ENCODE measurements at regions not wholly inside any gene's neighbourhood (a gene's known extent, or its start where the extent isn't known, plus 50 kb on each side); places are given as distances from the start of the nearest gene placed in this dataset.
"Not testable (repeated sequence)": the region's sequence is repeated elsewhere in the genome, so short reads cannot be mapped to it uniquely, and the experiment has no call there.

- intact Hi-C loops (cut with DNase I); DNase-seq (ENCODE audit: low spot score): not testable (repeated sequence)
Measured at GRCh38 chr5:126296121-126296520, 127.1 kb upstream of the GRAMD2B start.

DNA sequence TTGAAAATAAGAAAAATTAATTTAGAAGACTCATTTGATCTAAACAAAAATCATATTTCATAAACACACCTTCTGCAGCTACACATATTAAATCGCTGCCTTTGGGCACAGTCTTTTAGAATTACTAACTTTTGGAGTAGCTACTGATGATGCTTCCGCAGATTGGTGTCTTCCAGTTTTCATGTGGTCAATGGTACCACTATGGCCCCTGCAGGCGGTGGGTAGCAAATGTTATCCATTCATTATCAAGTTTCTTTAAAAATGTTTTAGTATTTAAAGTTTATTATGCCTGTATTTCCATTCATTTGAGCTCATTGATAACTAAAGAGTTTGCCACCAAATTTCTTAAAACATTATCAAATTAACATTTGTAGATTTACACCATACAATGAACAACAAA lies 122.9 kb upstream of the GRAMD2B start:
- no peak for DNase-seq (ENCODE audit: low spot score)
- intact Hi-C loops (cut with DNase I), result no loop called here

DNA sequence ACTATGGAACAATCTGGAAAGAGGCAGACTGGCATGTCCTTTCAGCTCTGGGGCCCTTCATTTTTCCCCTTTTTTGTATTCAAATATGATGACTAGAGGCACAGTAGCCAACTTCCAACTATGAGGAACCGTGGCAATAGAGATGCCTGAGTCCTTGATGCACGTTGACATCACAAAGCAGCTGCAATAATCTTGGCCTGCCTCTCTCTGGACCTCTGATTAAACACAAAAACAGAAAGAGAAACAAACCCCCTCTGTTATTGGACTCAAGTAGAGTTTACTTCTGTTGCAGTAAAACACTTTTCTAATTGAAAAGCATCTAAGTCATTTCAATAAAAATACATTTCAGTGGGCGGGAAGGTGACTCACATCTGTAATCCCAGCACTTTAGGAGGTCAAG lies 122.2 kb upstream of the GRAMD2B start:
- intact Hi-C loops (cut with DNase I), result no loop called here
- DNase-seq (ENCODE audit: low spot score), result no peak

DNA sequence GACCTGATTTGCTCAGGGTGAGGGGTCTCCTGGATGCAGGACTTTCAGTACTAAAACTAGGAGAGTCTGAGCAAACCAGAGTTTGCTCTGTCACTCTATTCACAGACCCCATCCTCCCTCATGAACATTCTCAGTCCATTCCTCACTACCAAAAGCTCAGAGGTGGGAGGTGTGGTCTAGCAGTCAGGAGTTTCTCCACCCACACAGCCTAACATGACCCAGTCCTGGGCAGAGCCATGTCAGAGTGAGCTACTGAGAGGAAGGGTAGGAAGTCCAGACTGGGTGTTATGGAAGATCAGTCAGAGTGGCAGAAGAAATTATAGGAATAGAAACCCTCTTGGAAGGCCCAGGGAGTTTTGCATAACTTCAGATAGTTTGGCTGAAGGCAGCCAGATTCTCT lies 113.3 kb upstream of the GRAMD2B start:
- DNase-seq (ENCODE audit: low spot score), result no peak
- intact Hi-C loops (cut with DNase I), result loop anchor here (10.0 kb wide), 1 partner anchor 205 kb away; no protein-coding TSS in a partner anchor

GRCh38 chr5:126311766-126312165 lies 111.4 kb upstream of the GRAMD2B start:
- intact Hi-C loops (cut with DNase I), result loop anchor here (10.0 kb wide), 1 partner anchor 207 kb away; no protein-coding TSS in a partner anchor
- no peak for DNase-seq (ENCODE audit: low spot score)

DNA sequence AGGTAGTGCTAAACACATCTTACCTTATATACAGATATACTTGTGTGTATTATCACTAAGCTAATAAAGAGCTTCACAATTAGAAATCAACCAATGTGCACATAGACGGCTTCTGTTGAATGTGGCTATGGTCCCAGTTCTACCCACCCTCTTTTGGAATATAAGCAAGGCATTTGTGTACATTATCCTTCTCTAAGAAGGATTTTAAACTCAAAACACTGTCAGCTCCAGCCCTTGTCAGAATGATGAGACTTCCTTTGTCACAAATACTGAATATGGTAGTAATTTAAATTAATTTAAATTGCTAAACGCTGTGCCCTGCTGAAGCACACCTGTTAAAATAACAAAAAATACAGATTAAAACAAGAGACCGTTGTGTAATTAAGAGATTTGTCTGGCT lies 107.9 kb upstream of the GRAMD2B start:
- intact Hi-C loops (cut with DNase I), result loop anchor here (10.0 kb wide), 1 partner anchor 211 kb away; no protein-coding TSS in a partner anchor
- no peak for DNase-seq (ENCODE audit: low spot score)

GRCh38 chr5:126332326-126332725 lies 90.9 kb upstream of the GRAMD2B start:
- intact Hi-C loops (cut with DNase I), result no loop called here
- DNase-seq (ENCODE audit: low spot score), result no peak

- DNase-seq (ENCODE audit: low spot score), result no peak
- intact Hi-C loops (cut with DNase I), result no loop called here
Measured at GRCh38 chr5:126334760-126335159, 88.4 kb upstream of the GRAMD2B start.

- intact Hi-C loops (cut with DNase I), result no loop called here
- no peak for DNase-seq (ENCODE audit: low spot score)
Measured at GRCh38 chr5:126335886-126336285, 87.3 kb upstream of the GRAMD2B start.

DNA sequence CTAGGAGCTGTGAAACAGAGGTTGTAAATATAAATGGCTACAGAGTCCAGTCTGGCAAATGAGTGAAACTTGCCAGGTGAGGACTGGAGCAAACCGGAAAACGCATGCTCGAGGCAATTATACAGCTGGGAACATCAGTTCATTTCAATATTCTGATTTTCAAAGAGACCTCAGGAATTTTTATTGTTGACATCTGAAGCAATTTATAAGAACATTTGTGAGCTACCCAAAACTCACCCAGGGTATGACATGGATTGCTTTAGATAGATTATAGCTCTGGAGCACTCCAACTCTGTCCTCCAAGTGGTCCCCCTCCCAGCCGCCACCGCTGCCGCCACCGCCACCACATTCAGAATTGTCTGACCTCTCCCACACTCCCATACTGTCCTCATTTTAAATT lies 84.6 kb upstream of the GRAMD2B start:
- DNase-seq (ENCODE audit: low spot score), result no peak
- intact Hi-C loops (cut with DNase I), result loop anchor here (2.0 kb wide), 1 partner anchor 256 kb away; the partner anchor contains the start of gene ALDH7A1

DNA sequence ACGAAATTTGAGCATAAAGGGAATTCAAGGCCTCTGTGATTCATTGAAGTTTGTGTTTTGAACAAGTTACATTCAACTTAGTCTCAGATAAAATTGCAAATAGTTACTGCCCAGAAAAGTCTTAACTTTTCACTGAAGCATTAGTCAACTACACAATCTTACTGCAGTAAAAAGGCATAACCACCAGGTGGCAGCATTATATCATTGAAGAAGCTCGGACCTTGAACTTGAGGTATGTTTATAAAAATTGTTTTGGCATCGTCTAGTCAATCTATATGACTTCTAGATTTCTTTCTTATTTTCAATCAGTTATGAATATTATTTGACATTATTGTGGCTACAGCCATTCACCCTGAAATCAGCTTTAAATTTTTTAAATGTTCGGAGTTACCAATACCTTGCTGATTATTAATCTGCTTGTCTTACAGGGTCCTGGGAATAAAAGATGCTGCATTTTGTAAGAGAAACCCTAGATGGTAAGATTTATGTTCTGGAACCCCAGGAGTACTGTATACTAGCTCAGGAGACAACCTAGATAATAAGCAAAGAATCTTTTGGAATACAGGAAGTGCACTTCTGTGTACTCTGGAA lies 83.9 kb upstream of the GRAMD2B start:
- no peak for DNase-seq (ENCODE audit: low spot score)
- intact Hi-C loops (cut with DNase I), result loop anchor here (2.0 kb wide), 1 partner anchor 255 kb away; the partner anchor contains the start of gene ALDH7A1

- no peak for DNase-seq (ENCODE audit: low spot score)
- intact Hi-C loops (cut with DNase I), result no loop called here
Measured at GRCh38 chr5:126341906-126342630, 81.1 kb upstream of the GRAMD2B start.

DNA sequence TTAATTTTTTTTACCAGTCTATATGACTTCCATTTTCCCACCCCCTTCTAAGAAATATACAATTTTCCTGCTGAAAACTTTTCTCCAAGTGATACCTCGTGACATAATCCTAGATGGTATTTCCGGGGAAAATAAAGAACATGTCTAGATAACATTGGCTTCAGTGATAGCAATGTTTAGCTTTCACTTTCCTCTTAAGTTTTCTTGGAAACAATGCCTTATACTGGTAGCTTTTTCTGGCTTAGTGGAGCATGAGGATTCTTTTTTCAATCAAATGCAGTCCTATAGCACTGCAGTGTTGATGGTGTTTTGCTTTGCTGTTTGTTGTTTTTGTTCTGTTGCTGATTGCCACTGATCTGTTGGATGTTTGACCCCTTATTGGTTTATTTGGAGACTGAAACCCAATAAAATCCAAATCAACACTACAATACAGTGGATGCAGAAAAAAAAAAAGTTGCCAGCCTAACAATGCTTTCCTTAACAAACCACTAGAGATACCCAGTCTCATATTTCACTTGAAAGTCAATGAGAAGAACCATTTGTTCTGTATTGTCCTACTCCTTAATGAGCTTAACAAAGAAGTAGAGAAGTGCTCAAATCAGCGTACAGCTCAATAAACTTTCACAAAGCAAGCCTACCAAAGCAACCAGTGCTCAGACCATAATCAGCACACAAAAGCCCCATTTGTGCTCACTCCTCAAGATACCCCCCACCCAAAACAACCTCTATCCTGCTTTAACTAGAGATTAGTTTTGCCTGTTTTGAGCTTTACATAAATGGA lies 74.2 kb upstream of the GRAMD2B start:
- no peak for DNase-seq (ENCODE audit: low spot score)
- intact Hi-C loops (cut with DNase I), result no loop called here

DNA sequence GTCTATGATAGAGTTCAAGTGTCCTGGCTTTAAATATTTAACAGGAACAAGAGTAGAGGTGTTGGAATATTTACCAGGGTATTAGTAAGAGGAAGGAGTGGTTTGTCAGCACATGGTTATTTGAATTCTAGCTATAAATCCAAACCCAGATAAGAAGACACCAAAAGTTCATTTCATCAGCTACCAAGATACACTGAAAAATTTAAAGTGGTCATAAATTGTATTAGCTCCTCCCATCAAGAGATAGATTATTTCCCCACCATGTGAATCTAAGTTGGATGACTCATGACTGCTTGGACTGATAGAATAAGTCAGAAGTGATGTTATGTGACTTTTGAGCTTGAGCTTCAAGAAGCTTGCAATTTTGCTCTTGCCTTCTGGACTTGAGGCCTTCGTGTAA lies 72.1 kb upstream of the GRAMD2B start:
- DNase-seq (ENCODE audit: low spot score), result no peak
- intact Hi-C loops (cut with DNase I), result loop anchor here (5.0 kb wide), 2 partner anchors 71 to 141 kb away; partner anchors contain the start of gene GRAMD2B

DNA sequence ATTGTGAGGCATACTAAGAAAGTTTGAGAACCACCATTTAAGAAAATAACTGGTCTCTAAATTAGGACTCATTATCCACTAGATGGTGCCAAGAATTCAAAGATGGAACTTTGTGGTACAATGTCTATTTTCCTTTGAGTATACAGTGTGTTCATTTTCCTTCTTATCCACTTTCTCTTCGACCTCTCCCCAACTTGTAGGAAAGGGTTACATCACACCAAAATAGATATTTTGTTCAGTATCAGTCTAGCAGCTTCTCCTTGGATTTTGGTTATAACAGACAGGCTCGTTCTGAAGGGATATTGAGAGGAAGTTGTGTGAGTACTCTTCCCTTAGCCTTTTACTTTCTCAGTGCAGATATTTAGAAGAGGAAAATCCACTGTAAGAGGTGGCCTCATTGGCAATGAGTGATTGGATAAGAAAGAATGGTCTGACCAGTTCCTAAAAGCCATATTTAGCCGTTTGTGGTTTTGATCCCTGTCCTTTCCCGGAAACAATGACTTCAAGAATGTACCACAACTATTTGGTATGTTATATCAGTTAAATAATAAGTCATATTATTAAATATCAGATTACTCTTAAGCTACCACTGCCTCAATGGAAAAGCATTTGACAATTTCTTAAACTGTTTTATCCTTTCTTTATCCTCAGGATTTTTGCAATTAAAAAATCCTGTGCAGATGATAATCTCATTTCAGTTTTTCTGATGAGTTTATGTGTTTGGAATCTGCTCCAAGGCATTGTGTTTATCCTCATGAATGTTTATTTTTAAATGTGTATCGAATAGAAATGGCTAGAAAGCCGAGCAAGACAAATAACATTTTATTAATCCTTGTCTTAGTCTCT lies 69.0 kb upstream of the GRAMD2B start:
- no peak for DNase-seq (ENCODE audit: low spot score)
- intact Hi-C loops (cut with DNase I), result loop anchor here (1.0 to 5.0 kb wide), 3 partner anchors 68 to 185 kb away; partner anchors contain the start of gene GRAMD2B

GRCh38 chr5:126354858-126355731 lies 68.1 kb upstream of the GRAMD2B start:
- intact Hi-C loops (cut with DNase I), result loop anchor here (1.0 to 5.0 kb wide), 3 partner anchors 67 to 184 kb away; partner anchors contain the start of gene GRAMD2B

DNA sequence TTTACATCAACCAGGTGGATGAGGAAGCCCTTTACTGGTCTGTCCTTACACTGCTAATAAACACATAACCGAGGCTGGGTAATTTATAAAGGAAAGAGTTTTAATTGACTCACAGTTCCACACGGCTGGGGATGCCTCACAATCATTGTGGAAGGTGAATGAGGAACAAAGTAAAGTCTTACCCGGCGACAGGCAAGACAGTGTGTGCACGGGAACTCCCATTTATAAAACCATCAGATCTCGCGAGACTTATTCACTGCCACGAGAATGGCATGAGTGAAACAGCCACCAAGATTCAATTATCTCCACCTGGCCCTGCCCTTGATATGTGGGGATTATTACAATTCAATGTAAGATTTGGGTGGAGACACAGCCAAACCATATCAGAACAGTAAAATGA lies 67.3 kb upstream of the GRAMD2B start:
- intact Hi-C loops (cut with DNase I), result no loop called here
- DNase-seq (ENCODE audit: low spot score), result no peak

More at GRCh38 chr5:126354858-126355731, 68.1 kb upstream of the GRAMD2B start:
- no peak for DNase-seq (ENCODE audit: low spot score)

DNA sequence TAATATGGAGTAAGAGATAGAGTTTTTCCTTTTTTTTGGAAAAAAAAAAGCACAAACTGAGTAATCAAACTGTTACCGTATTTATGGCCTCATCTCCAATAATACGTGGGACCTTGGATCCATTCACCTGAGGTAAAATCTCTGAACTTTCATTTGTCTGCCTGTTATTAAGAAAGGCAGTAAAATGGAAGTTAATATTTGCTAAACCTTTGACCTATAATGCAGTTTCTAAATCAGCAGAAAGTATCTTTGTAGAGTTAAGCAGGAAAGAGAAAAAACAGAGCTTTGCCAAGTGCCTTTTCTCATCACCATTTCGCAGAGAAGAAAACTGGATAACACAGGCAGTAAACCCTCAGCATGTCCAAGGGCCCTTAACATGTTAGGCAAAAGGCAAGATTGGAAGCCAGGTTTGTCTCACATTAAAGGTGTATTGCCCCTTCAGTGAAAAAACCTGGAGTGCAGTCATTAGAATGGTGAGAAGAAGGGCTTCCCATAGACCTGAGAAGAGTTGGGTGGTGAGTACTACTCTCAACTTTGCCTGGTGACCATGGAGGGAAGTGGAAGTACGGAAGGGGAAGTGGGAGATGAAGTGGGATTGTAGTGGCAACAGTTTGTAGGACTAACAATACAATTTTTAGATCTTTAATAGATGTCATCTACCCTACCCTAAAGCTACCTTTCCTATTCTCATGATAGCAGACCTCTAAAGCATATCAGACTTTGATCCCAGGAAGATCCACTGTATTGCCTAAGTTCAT lies 65.4 kb upstream of the GRAMD2B start:
- no peak for DNase-seq (ENCODE audit: low spot score)

More for the DNA sequence above, 65.4 kb upstream of the GRAMD2B start:
- intact Hi-C loops (cut with DNase I), result no loop called here
